ENCODE measurements at regions not wholly inside any gene's neighbourhood (a gene's known extent, or its start where the extent isn't known, plus 50 kb on each side); places are given as distances from the start of the nearest gene placed in this dataset.

- Histone ChIP-seq H3K4me3 (replicated peaks in 1 of 3) (no peak overlapping the region), H3K4me1 (no peaks in the 10 kb centered on the region), H3K27ac (no peak overlapping the region), H3K36me3 (no peaks in the 10 kb centered on the region), H3K27me3 (no peaks in the 10 kb centered on the region), H3K9me3 (no peaks in the 10 kb centered on the region)
- no peak for DNase-seq
- 88 to 89% methylated on average over 31 to 33 of the region's 33 CpGs for WGBS, 2 donors
- TF ChIP-seq CTCF (IDR thresholded peaks at IDR 0.05) (no peak), POLR2A (IDR thresholded peaks at IDR 0.05) (no peak)
- intact Hi-C loops (cut with DNase I): no loop called here
These were observed 203.8 kb upstream of the SOX1 start for GRCh38 chr13:111862836-111863815.

- Histone ChIP-seq H3K36me3 (no peaks in the 10 kb centered on the region), H3K27me3 (no peaks in the 10 kb centered on the region), H3K4me3 (replicated peaks in 1 of 3) (no peak overlapping the region), H3K4me1 (no peaks in the 10 kb centered on the region), H3K27ac (no peak overlapping the region), H3K9me3 (no peaks in the 10 kb centered on the region)
- intact Hi-C loops (cut with DNase I): no loop called here
- WGBS, 2 donors: 87 to 92% methylated on average over 12 of the region's 12 CpGs
- TF ChIP-seq CTCF (IDR thresholded peaks at IDR 0.05): no peak
- TF ChIP-seq POLR2A (IDR thresholded peaks at IDR 0.05): no peak
- DNase-seq: no peak
These were observed 202.4 kb upstream of the SOX1 start for GRCh38 chr13:111864566-111864965.

- intact Hi-C loops (cut with DNase I): no loop called here
- 70 to 75% methylated on average over 7 of the region's 7 CpGs for WGBS, 2 donors
- TF ChIP-seq POLR2A (IDR thresholded peaks at IDR 0.05) (no peak), CTCF (IDR thresholded peaks at IDR 0.05) (no peak)
- H3K4me3 ChIP-seq (replicated peaks in 1 of 3): no peak overlapping the region
- H3K9me3 ChIP-seq: no peaks in the 10 kb centered on the region
- no peaks in the 10 kb centered on the region for H3K4me1 ChIP-seq
- no peak overlapping the region for H3K27ac ChIP-seq
- no peaks in the 10 kb centered on the region for H3K36me3 ChIP-seq
- DNase-seq: no peak
- H3K27me3 ChIP-seq: no peaks in the 10 kb centered on the region
These were observed 201.9 kb upstream of the SOX1 start for GRCh38 chr13:111865046-111865445.

- DNase-seq: no peak
- WGBS, 2 donors: 78 to 79% methylated on average over 8 of the region's 8 CpGs
- TF ChIP-seq CTCF (IDR thresholded peaks at IDR 0.05): no peak
- no peak for TF ChIP-seq POLR2A (IDR thresholded peaks at IDR 0.05)
- no peak overlapping the region for H3K4me3 ChIP-seq (replicated peaks in 1 of 3)
- H3K9me3 ChIP-seq: no peaks in the 10 kb centered on the region
- no peaks in the 10 kb centered on the region for H3K4me1 ChIP-seq
- no peaks in the 10 kb centered on the region for H3K36me3 ChIP-seq
- H3K27me3 ChIP-seq: no peaks in the 10 kb centered on the region
- no peak overlapping the region for H3K27ac ChIP-seq
- intact Hi-C loops (cut with DNase I): no loop called here
These were observed 201.1 kb upstream of the SOX1 start for GRCh38 chr13:111865826-111866225.

GRCh38 chr13:111866731-111867245, 200.2 kb upstream of the SOX1 start:
- intact Hi-C loops (cut with DNase I): no loop called here
- no peaks in the 10 kb centered on the region for H3K4me1 ChIP-seq
- 90 to 91% methylated on average over 11 of the region's 11 CpGs for WGBS, 2 donors
- no peak overlapping the region for H3K27ac ChIP-seq
- H3K36me3 ChIP-seq: no peaks in the 10 kb centered on the region
- TF ChIP-seq CTCF (IDR thresholded peaks at IDR 0.05) (no peak), POLR2A (IDR thresholded peaks at IDR 0.05) (no peak)
- no peaks in the 10 kb centered on the region for H3K9me3 ChIP-seq
- DNase-seq: no peak
- no peaks in the 10 kb centered on the region for H3K27me3 ChIP-seq
- H3K4me3 ChIP-seq (replicated peaks in 1 of 3): no peak overlapping the region

All from thyroid gland (tissue), 4 donors.